H1 (cell line): ENCODE measurements at regions not wholly inside any gene's neighbourhood (a gene's known extent, or its start where the extent isn't known, plus 50 kb on each side); places are given as distances from the start of the nearest gene placed in this dataset.

Experiments
- BACH1 ChIP-seq: IDR thresholded peaks from 2 replicates; pipeline ENCODE4 v1.6.1; 2012; ENCODE audit warnings: low read length, improper control_type of control experiment
- CHD1 ChIP-seq: IDR thresholded peaks from 2 replicates; pipeline ENCODE4 v1.6.1; 2012; ENCODE audit warnings: low read depth, low read length, improper control_type of control experiment
- HDAC2 ChIP-seq, 2 experiments: fragments of 300-600 bp in 1 of 2; sonication (generic) in 1 of 2; IDR thresholded peaks; 2 replicates each; pipeline ENCODE4 v1.6.1; 2011 to 2012; ENCODE audit warnings: low read depth in 2 of 2, low read length in 2 of 2, mild to moderate bottlenecking in 2 of 2, moderate library complexity in 2 of 2, borderline replicate concordance in 1 of 2, inconsistent platforms in 1 of 2
- MAFK ChIP-seq: IDR thresholded peaks from 2 replicates; pipeline ENCODE4 v1.6.1; 2012; ENCODE audit warnings: low read depth, mild to moderate bottlenecking, improper control_type of control experiment, low read length
- NANOG ChIP-seq: IDR thresholded peaks from 2 replicates; pipeline ENCODE4 v1.6.1; 2011; ENCODE audit warnings: low read length, low read depth, mild to moderate bottlenecking, inconsistent platforms; ENCODE audit not compliant: insufficient read depth, poor library complexity, severe bottlenecking
- SP4 ChIP-seq: IDR thresholded peaks from 2 replicates; pipeline ENCODE4 v1.6.1; 2012; ENCODE audit warnings: low read length, inconsistent platforms

GRCh38 chr22:48888466-48889208, 939.0 kb downstream of the BRD1 start (continued):
- TF ChIP-seq NANOG: no peak
- no peak for TF ChIP-seq MAFK
- no peak for TF ChIP-seq CHD1
- TF ChIP-seq SP4: no peak
- TF ChIP-seq HDAC2 (IDR thresholded peaks at IDR 0.05; ENCODE audit: borderline replicate concordance in 1 of 2, low read depth in 2 of 2, low read length in 2 of 2): no peak
- TF ChIP-seq BACH1: no peak
